NCI-H2227 (cell line): ENCODE measurements at regions not wholly inside any gene's neighbourhood (a gene's known extent, or its start where the extent isn't known, plus 50 kb on each side); places are given as distances from the start of the nearest gene placed in this dataset.
"Not testable (repeated sequence)": the region's sequence is repeated elsewhere in the genome, so short reads cannot be mapped to it uniquely, and the experiment has no call there.

ENCODE experiments used
- DNase-seq: peaks from one replicate; lab custom pipeline; 2025; ENCODE audit not compliant: unreplicated experiment; lab: John Stamatoyannopoulos, UW

GRCh38 chr13:61592489-61592888 is 176.8 kb upstream of the PCDH20 start:
- DNase-seq, result no peak

GRCh38 chr13:61575973-61576372 is 160.3 kb upstream of the PCDH20 start:
- no peak for DNase-seq

GRCh38 chr13:61563645-61564044 is 148.0 kb upstream of the PCDH20 start:
- no peak for DNase-seq

GRCh38 chr13:61546911-61547310 is 131.3 kb upstream of the PCDH20 start:
- DNase-seq, result no peak

- DNase-seq, result no peak
These were observed 130.8 kb upstream of the PCDH20 start for GRCh38 chr13:61546413-61546812.

GRCh38 chr13:61536433-61536832 is 120.8 kb upstream of the PCDH20 start:
- DNase-seq, result no peak

- no peak for DNase-seq
These were observed 115.9 kb upstream of the PCDH20 start for GRCh38 chr13:61531383-61532065.

GRCh38 chr13:61519214-61519613 is 103.6 kb upstream of the PCDH20 start:
- not testable (repeated sequence) for DNase-seq

- DNase-seq, result no peak
These were observed 93.3 kb upstream of the PCDH20 start for GRCh38 chr13:61508936-61509335.

GRCh38 chr13:61500176-61500575 is 84.5 kb upstream of the PCDH20 start:
- no peak for DNase-seq

- no peak for DNase-seq
These were observed 80.0 kb upstream of the PCDH20 start for GRCh38 chr13:61495648-61496047.

GRCh38 chr13:61493556-61493955 is 77.9 kb upstream of the PCDH20 start:
- DNase-seq, result not testable (repeated sequence)

GRCh38 chr13:61486496-61486895 is 70.8 kb upstream of the PCDH20 start:
- no peak for DNase-seq

GRCh38 chr13:61485128-61485765 is 69.6 kb upstream of the PCDH20 start:
- no peak for DNase-seq

GRCh38 chr13:61477619-61478018 is 62.0 kb upstream of the PCDH20 start:
- DNase-seq, result no peak

GRCh38 chr13:61470786-61471185 is 55.1 kb upstream of the PCDH20 start:
- no peak for DNase-seq

GRCh38 chr13:61466280-61466679 is 50.6 kb upstream of the PCDH20 start:
- no peak for DNase-seq
